ENCODE measurements at regions not wholly inside any gene's neighbourhood (a gene's known extent, or its start where the extent isn't known, plus 50 kb on each side); places are given as distances from the start of the nearest gene placed in this dataset.

DNA sequence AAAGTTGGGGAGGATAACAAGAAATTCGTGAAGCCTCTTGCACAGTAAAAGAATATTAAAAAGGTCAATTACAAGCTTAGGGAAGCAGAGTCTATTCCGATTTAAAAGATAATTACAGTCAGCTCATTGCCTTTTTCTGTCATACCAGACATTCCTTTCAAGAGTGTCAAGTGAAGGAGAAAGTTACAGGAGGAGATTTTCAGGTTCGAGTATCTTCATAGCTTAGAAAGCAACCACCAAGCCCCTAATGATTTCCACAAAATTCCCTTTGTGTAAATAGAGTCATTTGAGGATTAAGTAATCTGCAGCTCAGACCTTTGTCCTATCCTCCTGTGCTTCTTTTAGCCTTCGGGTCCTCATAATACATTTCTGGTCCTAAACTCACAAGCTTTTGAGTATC is 414.9 kb downstream of the CDH2 start:
- DNase-seq (ENCODE audit: low spot score): peak; percentile 36

DNA sequence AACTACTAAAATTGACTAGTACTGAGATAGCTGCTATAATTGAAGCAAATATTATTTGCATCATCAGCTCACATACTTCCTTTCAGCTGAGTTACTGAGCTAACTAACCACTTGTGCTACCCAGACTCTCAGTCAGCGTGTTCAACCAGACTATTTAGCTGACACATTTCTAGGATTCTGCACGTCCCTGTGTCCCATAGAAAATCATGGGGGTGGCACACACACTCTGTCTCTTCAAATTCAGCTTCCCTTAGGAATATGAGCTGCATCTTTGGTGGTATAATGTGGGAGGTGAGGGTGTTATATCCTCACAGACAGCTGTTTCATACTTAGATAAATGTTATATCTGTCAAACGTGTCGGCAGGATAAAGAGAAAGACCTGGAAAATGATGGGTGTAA is 424.0 kb downstream of the CDH2 start:
- DNase-seq (ENCODE audit: low spot score): no peak

DNA sequence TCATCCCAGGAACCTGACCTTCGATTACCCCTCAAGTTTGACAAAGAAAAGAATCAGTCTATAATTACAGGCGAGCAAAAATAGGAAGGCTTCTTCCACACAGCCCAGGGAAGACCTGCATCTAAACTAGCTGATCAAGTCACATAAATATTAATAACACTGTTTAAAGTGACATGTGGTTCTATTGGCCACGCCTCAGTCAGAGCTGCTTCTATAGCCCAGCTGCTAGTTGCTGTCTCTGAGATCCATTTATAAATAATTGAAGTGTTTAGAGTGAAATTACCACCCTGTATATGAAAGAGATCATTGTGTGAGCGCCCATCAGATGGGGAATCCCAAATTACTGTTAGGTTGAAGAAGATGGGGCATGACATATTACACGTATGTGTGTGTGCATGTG is 426.0 kb downstream of the CDH2 start:
- no peak for DNase-seq (ENCODE audit: low spot score)

DNA sequence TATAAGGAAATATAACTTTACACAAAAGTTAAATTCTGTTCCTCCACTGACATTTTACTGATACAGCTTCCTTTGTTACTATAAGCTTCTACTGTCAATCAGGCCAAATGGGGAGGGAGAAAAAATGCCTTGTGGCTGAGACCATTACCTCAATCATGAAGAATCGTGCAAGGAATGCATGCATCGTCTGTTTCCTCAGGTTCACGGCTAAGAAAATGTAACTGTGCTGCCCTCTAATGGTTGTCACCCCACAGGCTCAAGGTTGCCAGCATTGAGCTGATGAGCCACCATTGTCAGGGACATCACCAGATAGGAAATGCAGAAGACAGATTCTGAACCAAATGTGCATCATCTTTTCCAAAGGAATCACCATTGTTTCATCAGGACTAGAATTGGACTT is 426.9 kb downstream of the CDH2 start:
- DNase-seq (ENCODE audit: low spot score): peak; percentile 88

GRCh38 chr18:27749194-27749593 is 427.7 kb downstream of the CDH2 start:
- peak; percentile 40 for DNase-seq (ENCODE audit: low spot score)

- no peak for DNase-seq (ENCODE audit: low spot score)
Observed at GRCh38 chr18:27746241-27746640, 430.7 kb downstream of the CDH2 start.

- DNase-seq (ENCODE audit: low spot score): no peak
Observed at GRCh38 chr18:27735117-27735516, 441.8 kb downstream of the CDH2 start.

DNA sequence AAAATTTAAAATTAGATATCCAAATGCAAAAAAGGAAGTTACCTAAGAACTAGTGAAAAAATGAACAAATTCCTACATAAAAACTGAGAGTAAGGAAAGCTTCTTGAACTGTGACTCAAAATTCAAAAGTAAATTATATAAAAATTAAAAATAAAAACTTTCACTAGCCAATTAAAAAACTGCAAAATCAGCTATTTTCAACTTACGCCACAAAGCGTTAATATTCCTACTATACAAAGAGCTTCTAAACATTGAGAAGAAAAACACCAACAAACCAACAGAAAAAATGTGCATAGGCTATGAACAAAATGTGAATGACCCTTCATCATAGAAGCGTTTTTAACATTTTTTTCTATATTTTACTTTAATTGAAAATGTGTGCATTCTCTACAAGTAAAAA is 445.7 kb downstream of the CDH2 start:
- no peak for DNase-seq (ENCODE audit: low spot score)

GRCh38 chr18:27728659-27729058 is 448.3 kb downstream of the CDH2 start:
- peak; percentile 26 for DNase-seq (ENCODE audit: low spot score)

- no peak for DNase-seq (ENCODE audit: low spot score)
Observed at GRCh38 chr18:27724362-27724761, 452.6 kb downstream of the CDH2 start.

DNA sequence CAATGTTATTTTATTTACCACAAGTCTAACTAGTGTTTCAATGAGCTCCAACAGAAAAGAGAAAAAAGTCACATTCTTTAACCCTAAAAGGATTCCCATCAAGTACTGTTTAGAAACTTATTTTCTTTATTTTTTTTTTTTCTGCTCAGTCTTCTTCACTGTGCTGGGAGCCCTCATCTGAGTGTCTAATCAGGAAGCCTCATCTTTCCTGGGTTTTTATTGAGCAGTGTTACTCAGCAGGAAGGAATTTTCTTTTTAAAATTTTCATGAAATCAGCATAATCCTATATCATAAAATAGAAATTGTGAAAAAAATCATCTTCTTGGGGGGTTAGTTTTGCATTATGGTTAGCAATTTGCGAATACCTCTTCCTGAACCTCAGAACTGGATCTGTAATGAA is 453.8 kb downstream of the CDH2 start:
- DNase-seq (ENCODE audit: low spot score): no peak

GRCh38 chr18:27719680-27720079 is 457.2 kb downstream of the CDH2 start:
- no peak for DNase-seq (ENCODE audit: low spot score)

GRCh38 chr18:27717816-27718215 is 459.1 kb downstream of the CDH2 start:
- no peak for DNase-seq (ENCODE audit: low spot score)

GRCh38 chr18:27717250-27717649 is 459.7 kb downstream of the CDH2 start:
- no peak for DNase-seq (ENCODE audit: low spot score)

DNA sequence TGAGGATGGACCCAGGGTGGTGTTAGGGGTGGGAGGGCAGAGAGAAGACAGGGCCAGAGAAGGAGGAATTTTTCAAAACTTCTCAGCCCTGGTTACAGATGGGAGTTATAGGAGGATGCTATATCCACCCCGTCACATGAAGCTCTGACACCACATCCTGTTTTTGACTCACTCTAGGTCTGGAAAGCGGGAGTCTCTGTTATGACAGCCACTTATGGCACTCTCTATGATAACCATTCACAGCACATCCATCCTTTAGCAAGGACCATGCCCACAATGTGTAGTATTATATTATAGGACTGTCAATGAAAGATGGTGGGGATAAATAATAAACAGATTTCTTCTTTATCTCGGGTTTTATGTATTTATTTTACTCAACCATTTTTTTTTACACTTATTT is 461.2 kb downstream of the CDH2 start:
- peak; percentile 3 for DNase-seq (ENCODE audit: low spot score)

DNA sequence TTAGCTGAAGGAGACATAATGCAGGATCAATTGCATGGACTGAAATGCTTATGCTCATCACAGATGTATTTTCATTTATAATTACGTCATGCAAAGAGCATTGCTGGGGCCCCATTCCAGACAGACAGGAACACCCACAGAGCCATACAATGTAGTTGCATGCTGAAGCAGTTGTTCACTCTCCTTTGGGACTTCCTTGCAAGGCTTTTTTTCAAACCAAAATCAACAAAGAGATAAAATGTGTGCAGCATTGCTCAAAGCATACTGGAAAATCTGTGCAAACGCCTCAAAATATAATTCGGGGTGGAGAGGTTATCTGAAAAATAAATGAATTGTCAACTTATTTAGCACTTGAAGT is 463.2 kb downstream of the CDH2 start:
- no peak for DNase-seq (ENCODE audit: low spot score)

DNA sequence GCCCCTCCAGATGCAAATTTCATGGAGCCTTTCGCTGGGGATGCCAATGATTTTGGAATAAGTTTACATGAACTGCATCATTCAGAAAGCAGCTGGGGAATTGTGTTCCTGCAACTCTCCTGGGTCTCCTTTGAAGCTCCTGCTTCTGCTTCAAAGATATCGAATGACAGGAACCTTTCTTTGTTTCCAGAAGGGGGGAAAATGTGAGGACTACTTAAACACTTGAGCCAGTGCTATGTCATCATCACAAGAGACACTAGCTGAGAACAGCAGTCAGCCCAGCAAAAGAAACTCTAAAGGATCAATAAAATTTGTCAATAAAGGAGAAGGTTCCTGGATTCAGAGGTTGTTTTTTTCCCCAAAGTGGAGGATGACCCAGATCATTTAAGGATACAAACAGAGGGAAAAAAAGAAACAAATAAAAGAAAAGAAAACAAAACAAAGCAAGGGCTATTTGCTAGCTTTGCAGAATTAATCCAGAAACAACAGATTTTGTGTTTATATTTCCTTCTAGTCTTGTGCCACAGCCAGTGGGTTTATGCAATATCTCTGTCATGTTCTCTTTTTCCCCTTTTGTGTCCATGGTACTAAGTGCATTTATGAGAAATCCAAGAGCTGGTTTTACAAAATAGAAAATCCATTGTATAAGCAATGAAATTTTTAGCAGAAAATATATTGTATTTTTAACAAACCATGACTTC is 463.7 kb downstream of the CDH2 start:
- no peak for DNase-seq (ENCODE audit: low spot score)

- no peak for DNase-seq (ENCODE audit: low spot score)
Observed at GRCh38 chr18:27712066-27712465, 464.9 kb downstream of the CDH2 start.

- DNase-seq (ENCODE audit: low spot score): no peak
Observed at GRCh38 chr18:27711382-27711781, 465.5 kb downstream of the CDH2 start.

GRCh38 chr18:27709344-27709743 is 467.6 kb downstream of the CDH2 start:
- DNase-seq (ENCODE audit: low spot score): no peak

- no peak for DNase-seq (ENCODE audit: low spot score)
Observed at GRCh38 chr18:27707201-27707600, 469.7 kb downstream of the CDH2 start.

GRCh38 chr18:27704736-27705361 is 472.1 kb downstream of the CDH2 start:
- peak; percentile 23 for DNase-seq (ENCODE audit: low spot score)

GRCh38 chr18:27699137-27699536 is 477.8 kb downstream of the CDH2 start:
- no peak for DNase-seq (ENCODE audit: low spot score)

DNA sequence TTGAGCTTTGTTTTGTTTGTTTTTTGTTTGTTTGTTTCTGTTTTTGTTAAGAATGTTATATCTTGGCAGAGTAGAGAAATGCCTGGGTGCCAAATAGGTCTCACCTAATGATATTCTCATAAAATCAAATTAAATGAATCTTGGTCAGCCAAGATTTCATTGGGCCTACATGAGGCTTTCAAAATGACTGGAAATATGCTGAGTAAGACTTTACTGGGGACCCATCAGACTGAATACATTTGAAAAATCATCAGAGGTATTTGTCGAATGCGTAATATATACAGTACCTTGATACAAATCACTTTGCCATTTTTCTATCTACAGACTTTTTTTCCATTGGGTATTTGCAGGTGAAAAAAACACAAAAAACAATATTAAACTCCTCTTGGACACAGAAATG is 480.8 kb downstream of the CDH2 start:
- DNase-seq (ENCODE audit: low spot score): no peak

Data from kidney tubule cell (primary cell).